DMS153 (cell line): ENCODE measurements at regions not wholly inside any gene's neighbourhood (a gene's known extent, or its start where the extent isn't known, plus 50 kb on each side); places are given as distances from the start of the nearest gene placed in this dataset.
"Not testable (repeated sequence)": the region's sequence is repeated elsewhere in the genome, so short reads cannot be mapped to it uniquely, and the experiment has no call there.

ENCODE experiments used
- DNase-seq: peaks from one replicate; lab custom pipeline; 2025; lab: John Stamatoyannopoulos, UW

DNA sequence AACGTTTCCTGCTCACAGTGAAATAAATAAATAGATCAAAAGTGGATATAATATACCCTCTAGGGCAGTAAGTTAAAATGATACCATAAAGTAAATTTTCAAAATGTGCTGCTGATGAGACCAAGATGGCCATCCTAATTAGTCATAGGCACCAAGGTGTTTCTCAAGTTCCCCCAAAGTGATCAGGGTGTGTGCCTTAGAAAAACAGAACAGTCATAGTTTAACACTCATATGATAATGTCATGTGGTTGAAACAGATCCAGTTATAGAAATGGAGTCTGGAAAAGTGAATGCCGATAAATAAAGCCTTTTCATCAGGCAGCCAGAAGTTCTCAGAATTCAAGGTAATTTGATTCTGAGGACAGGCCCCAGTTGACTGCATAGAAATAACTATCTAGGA, 161.5 kb upstream of the CDKN2B start:
- DNase-seq, result no peak

DNA sequence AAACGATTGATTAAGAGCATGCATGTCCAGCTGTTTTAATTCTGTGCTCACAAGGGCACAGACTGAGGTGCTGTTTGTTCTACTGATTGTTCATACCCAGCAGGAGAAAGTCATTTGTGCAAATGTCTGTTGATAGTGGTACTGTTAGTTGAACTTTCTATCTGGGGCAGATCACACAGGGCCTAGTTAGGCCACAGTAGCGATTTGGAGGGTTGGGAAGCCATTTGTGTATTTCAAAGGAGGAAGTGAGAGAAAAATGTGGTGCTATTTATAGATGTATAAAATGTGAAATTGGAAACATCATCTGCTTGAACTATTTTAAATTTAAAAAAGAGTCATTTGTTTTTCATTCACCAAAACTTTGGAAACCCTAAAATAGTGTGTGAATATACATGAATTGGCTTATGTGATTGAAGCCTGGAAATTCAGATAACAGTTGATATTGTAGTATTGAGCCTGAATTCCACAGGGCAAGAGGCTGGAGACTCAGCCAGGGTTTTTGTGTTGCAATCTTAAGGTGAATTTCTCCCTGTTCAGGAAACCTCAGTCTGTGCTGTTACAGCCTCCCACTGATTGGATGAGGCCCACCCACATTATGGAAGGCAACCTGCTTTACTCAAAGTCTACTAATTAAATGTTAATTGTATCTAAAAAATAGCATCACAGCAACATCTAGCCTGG, 162.0 kb upstream of the CDKN2B start:
- DNase-seq, result no peak

DNA sequence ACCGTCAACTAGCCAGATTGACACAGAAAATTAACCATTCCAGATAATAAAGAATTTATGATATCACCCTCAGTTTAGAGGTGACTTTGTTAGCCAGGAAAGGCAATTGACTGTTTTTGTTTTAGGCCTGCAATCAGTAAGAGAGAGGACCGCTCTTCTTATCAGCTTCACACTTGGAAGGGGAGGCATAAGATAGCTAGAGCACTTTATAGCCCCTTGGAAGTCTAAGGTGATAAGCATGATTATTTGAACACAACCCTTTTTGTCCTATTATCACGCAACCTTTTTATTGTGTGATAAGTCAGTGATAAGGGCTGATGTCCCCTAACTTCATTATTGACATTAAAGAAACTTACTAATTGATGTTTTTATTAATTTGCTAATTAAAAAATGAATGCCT, 162.6 kb upstream of the CDKN2B start:
- no peak for DNase-seq

DNA sequence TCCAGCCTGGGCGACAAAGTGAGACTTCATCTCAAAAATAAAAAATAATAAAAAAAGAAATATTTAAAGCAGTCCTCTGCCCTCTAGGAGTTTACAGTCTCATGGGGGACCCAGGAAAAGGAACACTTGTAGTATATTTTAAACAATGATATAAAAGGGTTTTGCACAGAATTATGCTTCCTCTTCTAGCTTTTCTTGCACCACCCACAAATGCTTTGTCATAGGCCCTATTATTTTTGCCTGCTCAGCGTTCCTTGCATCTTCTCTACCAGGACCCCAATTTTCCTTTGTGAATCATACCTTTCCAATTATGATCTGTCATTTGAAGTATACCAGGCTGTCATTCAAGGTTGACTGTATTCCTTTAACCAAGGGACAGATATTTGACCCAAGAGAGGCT, 164.8 kb upstream of the CDKN2B start:
- no peak for DNase-seq

DNA sequence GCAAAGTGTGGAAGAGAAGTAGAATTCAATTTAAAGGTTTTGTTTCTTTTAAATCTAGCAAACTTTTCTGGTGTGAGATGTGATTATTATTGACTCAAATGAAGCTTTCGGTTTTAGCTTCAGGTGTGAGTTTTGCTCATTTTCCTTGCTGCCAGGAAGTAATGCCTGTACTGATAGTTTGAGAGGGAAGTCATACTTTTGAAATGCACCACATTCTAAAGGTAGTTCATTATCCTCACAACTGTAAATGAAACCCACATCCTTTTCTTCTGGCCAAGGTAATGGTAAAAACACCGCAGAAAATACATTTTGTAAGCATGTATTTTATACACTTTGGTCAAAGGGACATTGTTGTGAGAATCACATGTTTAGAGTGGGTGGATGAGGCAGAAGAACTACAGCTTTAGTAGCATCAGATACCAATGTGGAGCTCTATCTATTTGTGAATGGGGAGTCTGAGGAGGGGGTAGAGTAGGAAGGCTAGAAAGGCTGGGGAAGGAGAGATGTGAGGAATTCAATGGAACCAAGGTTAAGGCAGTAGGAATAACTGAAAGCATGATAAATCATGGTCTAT, 167.0 kb upstream of the CDKN2B start:
- no peak for DNase-seq

DNA sequence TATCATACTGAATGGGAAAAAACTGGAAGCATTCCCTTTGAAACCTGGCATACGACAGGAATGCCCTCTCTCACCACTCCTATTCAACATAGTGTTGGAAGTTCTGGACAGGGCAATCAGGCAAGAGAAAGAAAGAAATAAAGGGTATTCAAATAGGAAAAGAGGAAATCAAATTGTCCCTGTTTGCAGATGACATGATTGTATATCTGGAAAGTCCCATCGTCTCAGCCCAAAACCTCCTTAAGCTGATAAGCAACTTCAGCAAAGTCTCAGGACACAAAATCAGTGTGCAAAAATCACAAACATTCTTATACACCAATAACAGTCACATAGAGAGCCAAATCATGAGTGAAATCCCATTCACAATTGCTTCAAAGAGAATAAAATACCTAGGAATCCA, 171.9 kb upstream of the CDKN2B start:
- not testable (repeated sequence) for DNase-seq

DNA sequence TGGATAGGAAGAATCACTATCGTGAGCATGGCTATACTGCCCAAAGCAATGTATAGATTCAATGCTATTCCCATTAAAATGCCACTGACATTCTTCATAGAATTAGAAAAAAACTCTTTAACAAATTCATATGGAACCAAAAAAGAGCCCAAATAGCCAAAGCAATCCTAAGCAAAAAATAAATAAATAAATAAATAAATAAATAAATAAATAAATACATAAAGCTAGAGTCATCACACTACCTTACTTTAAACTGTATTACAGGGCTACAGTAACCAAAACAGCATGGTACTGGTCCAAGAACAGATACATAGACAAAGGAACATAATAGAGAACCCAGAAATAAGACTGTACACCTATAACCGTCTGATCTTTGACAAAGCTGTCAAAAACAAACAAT, 180.4 kb upstream of the CDKN2B start:
- DNase-seq, result no peak

DNA sequence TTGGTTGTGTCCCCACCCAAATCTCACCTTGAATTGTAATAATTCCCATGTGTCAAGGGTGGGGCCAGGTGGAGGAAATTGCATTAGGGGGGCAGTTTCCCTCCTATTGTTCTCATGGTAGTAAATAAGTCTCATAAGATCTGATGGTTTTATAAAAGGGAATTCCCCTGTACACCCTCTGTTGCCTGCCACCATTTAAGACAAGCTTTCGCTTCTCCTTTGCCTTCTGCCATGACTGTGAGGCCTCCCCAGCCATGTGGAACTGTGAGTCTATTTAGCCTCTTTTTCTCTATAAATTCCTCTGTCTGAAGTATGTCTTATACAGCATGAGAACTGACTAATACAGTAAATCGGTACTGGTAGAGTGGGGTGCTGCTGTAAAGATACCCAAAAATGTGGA, 187.9 kb upstream of the CDKN2B start:
- DNase-seq, result not testable (repeated sequence)

DNA sequence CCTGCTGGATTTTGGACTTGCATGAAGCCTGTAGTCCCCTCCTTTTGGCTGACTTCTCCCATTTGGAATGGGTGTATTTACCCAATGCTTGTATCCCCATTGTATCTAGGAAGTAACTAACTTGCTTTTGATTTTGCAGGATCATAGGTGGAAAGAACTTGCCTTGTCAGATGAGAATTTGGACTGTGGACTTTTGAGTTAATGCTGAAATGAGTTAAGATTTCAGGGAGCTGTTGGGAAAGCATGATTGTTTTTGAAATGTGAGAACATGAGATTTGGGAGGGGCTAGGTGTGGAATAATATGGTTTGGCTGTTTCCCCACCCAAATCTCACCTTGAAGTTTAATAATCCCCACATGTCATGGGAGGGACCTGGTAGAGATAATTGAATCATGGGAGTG, 189.6 kb upstream of the CDKN2B start:
- no peak for DNase-seq

DNA sequence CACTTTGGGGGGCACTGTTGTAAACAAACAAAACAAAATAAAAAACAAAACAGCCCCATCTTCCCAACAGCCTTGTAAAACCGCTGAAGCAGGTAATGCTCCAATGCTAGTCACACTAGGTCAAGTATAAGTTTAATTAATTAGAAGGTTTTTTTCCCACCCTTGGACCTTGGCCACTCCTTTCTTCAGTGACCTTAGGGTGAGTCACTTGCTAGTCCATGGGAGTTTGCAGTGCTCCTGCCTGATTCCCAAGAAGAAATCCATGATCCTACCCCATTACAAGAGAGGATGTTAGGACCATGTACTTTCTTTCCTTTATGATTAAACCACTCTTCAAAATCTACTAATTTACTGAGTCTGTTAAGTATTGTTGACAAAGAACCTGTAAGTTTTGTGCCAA, 192.2 kb upstream of the CDKN2B start:
- DNase-seq, result no peak

DNA sequence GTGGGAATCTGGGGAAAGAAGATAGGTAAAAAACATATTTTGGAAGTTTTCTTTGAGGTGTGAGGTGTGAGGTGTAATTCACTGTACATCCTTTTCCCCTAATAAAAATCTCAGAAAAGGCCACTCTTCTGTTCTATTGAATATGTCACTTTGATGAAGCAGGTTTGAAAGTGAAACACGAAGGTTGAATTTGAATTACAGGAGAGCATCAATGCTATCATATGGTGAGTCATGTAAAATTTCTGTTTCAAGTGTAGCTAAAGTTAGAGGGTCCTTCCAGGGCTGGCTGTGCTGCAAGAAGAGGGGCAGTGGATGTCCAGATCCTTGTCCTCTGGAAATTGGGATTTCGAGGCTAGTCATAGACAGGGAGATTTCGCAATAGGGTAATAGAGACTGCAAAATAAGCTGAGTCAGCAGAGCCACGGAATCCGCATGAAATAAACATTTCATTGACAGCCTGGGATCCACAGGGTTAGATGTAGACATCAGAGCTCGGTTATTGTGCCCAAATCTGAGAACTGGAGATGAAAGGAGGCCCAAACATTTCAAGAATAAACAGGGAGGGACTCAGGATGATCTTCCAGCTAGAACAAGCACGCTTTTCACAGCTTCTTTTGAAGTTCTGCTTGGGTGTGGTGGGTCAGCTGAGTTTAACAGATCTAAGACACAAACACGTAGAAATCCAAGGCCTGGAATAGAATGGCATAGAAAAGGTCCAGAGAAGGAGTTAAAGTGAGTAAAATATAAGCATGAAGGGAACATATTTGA, 194.4 kb upstream of the CDKN2B start:
- DNase-seq, result no peak

DNA sequence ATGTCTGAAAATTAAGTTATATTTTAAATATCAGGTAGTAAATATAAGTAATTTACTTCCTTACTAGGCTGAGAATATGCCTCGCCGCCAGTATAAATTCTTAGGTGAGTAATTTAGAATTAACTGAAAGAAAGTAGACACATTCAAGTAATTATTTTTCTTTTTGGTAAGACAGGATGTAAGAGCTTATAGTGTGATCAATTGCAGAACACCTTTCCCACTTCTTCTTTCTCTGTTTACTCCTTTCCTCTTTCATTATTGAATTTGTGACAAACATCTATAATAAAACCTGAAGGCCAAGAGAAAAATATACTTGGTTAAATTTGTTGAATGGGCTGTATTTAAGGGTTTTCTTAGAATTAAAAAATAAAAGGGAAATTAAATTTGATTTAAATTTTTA, 195.1 kb upstream of the CDKN2B start:
- no peak for DNase-seq

DNA sequence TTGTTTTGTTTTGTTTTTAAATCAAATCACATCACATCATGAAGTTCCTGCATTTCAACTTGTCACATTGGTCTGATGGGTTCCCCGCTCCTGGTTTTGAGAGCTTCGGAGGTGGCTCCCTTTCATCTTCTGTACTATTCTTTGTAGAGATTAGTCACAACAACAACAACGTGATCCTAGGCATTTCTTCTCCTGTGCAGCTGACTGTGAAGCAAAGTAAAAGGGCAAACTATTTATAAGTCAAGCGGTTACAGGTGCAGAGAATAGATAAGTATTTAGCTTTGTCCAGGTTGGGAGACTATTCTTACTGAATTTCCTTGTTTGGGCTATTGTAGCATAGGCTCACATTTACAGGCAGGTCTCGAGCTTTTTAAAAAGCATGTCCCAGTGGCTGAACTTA, 197.7 kb upstream of the CDKN2B start:
- no peak for DNase-seq

DNA sequence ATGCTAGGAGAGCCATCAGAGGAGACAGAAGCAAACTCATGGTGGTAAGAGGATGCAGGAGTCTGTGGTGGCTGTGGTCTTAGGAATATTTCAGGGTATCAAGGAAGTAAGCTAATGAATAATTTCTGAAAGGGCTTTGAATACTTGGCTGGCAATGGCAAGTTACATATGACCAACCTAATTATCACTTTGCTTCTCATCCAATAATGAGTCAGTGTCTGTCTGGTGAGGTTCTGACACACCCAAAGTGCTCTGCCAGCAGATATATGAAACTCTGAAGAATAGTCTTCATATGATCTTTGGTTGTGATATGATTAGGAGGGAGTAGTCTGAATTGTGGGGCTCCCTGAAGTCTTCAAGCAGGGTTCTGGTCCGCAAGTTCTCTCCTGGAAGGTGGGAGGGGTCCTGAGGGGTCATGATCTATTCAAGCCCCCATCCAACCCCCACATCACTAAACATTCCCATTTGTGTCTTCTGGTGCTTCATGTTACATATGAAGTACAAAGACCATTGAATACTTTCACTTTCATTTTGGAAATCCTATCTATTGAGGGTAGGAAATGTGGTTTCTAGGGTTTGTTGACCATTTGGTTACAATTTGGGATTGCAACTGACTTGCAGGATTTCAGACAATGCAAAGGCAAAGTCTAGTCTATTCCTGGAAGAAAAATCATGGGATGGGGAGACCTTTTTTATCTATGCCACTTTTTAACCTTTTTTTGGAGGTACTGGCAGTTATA, 199.9 kb upstream of the CDKN2B start:
- DNase-seq, result no peak

DNA sequence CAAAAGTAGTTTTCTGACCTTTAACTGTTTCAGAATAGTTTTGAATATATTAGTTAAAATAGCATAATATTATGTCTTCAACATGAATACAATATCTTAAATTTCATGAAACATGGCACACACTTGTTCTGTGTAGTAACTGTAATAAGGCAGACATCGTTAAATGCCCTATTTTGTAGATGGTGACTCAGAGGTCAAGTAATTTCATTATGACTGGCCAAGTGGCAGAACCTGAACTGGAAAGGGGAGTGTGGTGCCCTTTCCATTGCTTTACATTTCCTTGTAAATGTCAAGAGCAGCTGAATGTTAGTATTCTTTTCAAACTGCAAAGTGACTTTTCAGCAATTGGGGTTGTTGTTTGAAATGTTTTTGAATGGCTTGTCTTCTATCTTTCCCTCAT, 201.2 kb upstream of the CDKN2B start:
- no peak for DNase-seq

DNA sequence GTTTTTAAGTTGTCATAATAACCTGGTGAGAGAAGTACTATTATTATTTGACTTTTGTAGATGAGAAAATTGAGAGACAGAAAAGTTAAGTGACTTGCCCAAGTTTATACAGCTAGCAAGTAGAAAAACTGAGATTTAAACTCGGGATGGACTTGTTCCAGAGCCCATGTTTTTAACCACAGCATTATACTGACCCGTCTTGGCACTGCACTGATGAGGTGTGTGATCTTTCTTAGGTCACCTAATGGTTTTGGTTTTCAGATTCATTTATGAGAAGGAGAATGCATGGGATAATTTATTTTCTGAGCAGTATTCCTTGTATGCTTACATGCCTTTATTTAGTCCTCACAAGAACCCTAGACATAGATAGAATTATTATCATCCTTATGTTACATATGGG, 201.8 kb upstream of the CDKN2B start:
- no peak for DNase-seq

DNA sequence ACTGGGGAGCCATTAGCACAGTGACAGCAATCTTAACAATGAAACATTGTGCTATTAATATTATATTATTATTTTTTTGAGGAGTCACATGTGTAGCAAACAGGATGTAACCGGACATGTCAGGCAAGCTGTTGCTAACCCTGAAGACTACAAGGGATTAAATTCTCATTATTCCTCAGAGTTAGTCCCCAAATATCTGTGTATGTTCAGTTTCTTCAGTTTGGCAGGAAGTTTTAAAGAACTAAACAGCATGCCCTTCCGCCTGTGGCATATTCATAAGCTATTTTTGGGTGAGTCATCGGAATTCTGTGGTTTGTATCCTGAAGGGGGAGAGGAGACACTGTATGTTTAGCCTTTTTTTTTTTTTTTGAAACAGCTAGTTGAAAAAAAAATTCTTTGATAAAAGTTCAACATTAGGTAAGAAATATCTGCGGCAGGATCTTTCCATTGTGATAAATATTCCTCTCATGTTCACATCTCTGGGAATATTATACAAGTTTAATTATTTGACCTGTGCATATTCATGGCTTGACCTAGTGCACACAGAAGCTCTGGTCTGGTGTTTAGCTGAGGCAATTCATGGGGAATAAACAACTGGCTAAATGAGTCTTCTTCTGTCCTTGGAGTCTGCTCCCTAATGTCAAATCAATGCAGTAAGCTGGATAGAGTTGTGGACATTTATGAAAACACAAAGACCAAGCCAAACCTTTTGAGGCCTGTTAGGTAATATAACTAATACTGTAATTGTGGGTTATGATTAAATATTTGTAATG, 202.7 kb upstream of the CDKN2B start:
- DNase-seq, result no peak

DNA sequence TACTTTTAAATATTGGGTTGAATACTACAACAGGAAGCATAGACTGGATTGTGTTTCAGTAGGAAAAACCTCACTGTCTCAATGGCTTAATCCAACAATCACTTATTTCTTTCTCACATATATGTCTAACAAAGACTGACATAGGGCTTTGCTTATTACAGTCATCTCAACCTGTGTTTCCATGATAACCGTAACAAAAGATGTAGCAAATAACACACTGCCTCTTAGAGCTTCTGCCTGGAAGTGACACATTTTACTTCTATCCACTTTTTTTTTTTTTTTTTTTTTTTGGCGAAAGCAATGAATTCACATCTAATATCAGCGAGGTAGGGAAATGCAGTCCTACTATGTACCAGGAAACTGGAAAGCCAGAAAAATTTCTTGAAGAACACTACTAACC, 204.9 kb upstream of the CDKN2B start:
- peak; percentile 49 for DNase-seq

DNA sequence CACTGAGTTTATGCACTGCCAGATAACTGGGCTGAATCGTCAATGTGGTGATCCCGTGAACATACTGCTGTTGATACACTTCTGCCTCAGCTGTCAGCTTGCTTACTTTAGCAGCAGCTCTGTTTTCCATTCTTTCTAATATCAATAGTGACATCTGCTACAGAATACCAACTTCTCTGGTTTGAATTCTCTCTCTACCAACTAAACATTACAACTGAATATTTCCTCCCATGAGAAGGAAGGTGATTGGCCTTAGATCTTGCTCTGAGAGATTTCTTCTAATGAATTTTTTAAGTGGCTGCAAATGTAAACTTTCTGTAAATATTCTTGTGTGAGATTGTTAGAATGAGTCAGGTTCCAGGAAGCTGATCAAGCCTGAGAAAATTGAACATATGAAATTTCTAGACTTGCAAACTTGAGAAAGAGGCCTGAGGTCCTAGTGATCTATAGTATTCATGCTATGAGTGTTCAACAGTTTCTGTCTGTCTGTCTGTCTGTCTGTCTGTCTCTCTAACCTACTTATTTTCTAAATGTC, 205.5 kb upstream of the CDKN2B start:
- DNase-seq, result peak; percentile 46

DNA sequence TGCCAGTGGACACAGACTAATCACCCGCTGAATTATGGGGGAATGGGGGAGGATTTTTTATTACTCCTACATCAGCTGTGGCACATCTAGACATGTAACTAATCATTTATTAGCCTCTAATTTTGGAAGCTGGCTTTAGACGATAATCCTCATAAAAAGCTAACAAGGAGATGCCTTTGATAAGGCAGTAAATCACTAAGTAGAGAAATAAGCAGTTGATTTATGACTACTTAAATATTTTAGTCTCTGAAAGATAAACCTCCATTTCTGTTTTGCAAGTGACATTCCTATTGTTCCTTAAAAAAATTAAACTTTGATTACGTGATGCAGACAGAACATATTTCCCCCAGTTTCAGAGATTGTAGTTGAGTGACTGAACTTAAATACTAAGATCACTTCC, 206.4 kb upstream of the CDKN2B start:
- DNase-seq, result no peak

DNA sequence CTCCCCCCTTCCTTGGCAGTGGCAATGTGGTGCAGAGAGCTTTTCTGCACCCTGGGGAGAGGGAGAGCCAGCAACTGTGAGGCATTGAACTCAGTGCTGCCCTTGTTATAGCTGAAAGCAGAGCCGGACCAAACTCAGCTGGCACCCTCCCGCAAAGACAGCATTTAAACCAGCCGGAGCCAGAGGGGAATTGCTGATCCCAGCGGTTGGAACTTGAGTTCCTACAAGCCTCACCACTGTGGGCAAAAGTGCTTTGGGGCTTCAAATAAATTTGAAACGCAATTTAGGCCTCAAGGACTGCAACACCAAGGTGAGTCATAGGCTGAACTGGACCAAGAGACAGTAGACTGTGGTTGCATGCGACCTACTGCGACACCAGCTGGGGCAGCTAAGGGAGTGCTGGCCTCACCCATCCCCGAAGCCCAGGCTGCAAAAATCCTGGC, 207.6 kb upstream of the CDKN2B start:
- DNase-seq, result no peak

DNA sequence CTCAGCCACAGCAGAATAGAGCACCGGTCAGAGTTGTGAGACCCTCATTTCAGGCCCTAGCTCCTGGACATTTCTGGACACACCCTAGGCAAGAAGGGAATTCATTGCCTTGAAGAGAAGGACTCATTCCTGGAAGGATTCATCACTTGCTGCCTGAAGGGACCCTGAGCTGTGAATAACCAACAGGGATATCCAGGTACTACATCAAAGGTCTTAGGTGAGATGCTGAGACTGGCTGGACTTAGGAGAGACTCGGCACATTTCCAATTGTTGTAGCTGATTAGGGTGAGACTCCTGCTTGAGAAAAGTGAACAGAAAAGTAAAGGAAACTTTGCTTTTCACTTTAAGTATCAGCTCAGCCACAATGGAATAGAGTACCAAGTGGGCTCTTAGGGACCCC, 208.1 kb upstream of the CDKN2B start:
- no peak for DNase-seq
